DOHH2 (cell line): ENCODE measurements at regions not wholly inside any gene's neighbourhood (a gene's known extent, or its start where the extent isn't known, plus 50 kb on each side); places are given as distances from the start of the nearest gene placed in this dataset.

ENCODE experiments used
- EZH2phosphoT487 ChIP-seq: fragments of 200-600 bp; sonication (generic); IDR thresholded peaks from 2 replicates; pipeline ENCODE4 v1.6.1; 2017; ENCODE audit warnings: borderline replicate concordance, mild to moderate bottlenecking, antibody characterized with exemption, low read length, moderate library complexity, mixed read lengths
- TF ChIP-seq, protein P1 (sequence below): fragments of 200-600 bp; sonication (generic); IDR thresholded peaks from one replicate; pipeline ENCODE4 v1.5.1; 2014; ENCODE audit warnings: antibody characterized with exemption, mild to moderate bottlenecking, low read depth, low read length; ENCODE audit not compliant: poor library complexity, severe bottlenecking

GRCh38 chr14:85475113-85475512, 54.8 kb upstream of the FLRT2 start:
- TF ChIP-seq, protein P1, sequence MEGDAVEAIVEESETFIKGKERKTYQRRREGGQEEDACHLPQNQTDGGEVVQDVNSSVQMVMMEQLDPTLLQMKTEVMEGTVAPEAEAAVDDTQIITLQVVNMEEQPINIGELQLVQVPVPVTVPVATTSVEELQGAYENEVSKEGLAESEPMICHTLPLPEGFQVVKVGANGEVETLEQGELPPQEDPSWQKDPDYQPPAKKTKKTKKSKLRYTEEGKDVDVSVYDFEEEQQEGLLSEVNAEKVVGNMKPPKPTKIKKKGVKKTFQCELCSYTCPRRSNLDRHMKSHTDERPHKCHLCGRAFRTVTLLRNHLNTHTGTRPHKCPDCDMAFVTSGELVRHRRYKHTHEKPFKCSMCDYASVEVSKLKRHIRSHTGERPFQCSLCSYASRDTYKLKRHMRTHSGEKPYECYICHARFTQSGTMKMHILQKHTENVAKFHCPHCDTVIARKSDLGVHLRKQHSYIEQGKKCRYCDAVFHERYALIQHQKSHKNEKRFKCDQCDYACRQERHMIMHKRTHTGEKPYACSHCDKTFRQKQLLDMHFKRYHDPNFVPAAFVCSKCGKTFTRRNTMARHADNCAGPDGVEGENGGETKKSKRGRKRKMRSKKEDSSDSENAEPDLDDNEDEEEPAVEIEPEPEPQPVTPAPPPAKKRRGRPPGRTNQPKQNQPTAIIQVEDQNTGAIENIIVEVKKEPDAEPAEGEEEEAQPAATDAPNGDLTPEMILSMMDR: no peak
- no peak for TF ChIP-seq EZH2phosphoT487
